ACC112 (cell line): ENCODE measurements at regions not wholly inside any gene's neighbourhood (a gene's known extent, or its start where the extent isn't known, plus 50 kb on each side); places are given as distances from the start of the nearest gene placed in this dataset.

ENCODE experiments used
- H2AFZ ChIP-seq: fragments of 200-600 bp; sonication (generic); one replicate; pipeline ENCODE4 v1.6.0; 2017; ENCODE audit warnings: antibody characterized with exemption, low read length; ENCODE audit not compliant: unreplicated experiment
- H3K27ac ChIP-seq: fragments of 200-600 bp; sonication (generic); 2 replicates; pipeline ENCODE4 v1.5.1; 2014; ENCODE audit warnings: low read depth, mild to moderate bottlenecking, antibody characterized with exemption, low read length, moderate library complexity
- H3K27me3 ChIP-seq: fragments of 200-600 bp; sonication (generic); 2 replicates; pipeline ENCODE4 v1.6.1; 2014; ENCODE audit warnings: mild to moderate bottlenecking, antibody characterized with exemption, low read length, moderate library complexity, mixed read lengths; ENCODE audit not compliant: insufficient read depth
- H3K36me3 ChIP-seq: fragments of 200-600 bp; sonication (generic); 2 replicates; pipeline ENCODE4 v1.6.1; 2016; ENCODE audit warnings: mild to moderate bottlenecking, antibody characterized with exemption, low read length, moderate library complexity, mixed read lengths; ENCODE audit not compliant: insufficient read depth
- H3K4me1 ChIP-seq: fragments of 200-600 bp; sonication (generic); one replicate; pipeline ENCODE4 v1.6.1; 2016; ENCODE audit warnings: low read length, mixed read lengths; ENCODE audit not compliant: insufficient read depth, unreplicated experiment, control insufficient read depth
- H3K4me3 ChIP-seq: fragments of 200-600 bp; sonication (generic); 2 replicates; pipeline ENCODE4 v1.5.1; 2014; ENCODE audit warnings: mild to moderate bottlenecking, low read depth, low read length
- H3K79me2 ChIP-seq: fragments of 200-600 bp; sonication (generic); one replicate; pipeline ENCODE4 v1.6.0; 2016; ENCODE audit warnings: low read length; ENCODE audit not compliant: control insufficient read depth, unreplicated experiment, insufficient read depth

DNA sequence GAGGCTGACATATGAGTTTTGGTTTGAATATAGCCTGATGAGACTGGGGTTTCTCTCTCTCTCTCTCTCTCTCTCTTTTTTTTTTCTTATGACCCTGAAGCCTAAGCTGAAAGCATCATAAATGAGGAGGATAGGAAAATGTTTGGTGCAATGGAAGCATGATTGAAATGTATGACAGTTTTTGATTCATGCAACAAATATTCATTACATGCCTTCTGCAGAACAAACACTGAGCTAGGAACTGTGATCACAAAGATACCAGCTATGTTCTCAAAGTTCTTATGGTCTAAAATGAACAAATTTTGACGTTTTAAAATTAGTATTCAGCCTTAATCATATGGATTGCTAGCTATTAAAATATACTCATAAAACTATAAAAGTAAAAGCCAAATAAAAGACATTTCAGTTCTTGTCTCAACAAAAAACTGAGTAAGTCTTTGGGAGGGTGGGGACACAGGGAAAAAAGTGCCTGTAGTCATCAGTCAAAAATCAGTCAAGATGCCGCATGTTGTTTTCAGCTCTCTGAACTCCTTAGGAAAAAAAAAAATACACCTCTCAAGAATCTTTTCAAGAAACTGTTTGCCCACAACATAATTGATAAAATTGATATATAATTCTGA lies 57.2 kb downstream of the NKX6-1 start:
- Histone ChIP-seq H3K27me3 (peaks cover 56% of the 10 kb centered on the region), H3K36me3 (no peaks in the 10 kb centered on the region), H2AFZ (no peak overlapping the region)

DNA sequence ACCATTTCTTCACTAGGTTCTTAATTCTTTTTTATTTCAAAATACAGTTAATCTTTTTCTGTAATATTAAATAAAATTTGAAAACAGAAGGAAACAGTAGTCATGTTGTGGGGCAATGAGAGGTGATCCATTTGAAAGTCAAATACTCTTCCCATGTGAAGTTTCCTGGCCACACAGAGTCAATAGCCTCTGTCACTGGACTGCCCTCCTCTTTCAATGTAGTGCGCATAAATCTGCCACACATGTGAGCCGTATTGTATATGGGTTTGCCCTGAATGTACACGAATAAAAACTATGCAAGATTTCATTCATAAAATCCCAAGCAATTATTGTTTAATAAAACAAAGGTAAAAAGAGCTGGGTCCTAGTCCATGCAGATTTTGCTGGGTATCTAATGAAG lies 59.1 kb downstream of the NKX6-1 start:
- Histone ChIP-seq H2AFZ (no peak overlapping the region), H3K79me2 (no peaks in the 10 kb centered on the region), H3K36me3 (no peaks in the 10 kb centered on the region), H3K4me3 (no peak overlapping the region), H3K4me1 (no peaks in the 10 kb centered on the region), H3K27ac (no peak overlapping the region), H3K27me3 (peaks cover 60% of the 10 kb centered on the region)

More for the DNA sequence above, 57.2 kb downstream of the NKX6-1 start:
- H3K79me2 ChIP-seq: no peaks in the 10 kb centered on the region
- no peak overlapping the region for H3K27ac ChIP-seq
- no peaks in the 10 kb centered on the region for H3K4me1 ChIP-seq
- H3K4me3 ChIP-seq: no peak overlapping the region

DNA sequence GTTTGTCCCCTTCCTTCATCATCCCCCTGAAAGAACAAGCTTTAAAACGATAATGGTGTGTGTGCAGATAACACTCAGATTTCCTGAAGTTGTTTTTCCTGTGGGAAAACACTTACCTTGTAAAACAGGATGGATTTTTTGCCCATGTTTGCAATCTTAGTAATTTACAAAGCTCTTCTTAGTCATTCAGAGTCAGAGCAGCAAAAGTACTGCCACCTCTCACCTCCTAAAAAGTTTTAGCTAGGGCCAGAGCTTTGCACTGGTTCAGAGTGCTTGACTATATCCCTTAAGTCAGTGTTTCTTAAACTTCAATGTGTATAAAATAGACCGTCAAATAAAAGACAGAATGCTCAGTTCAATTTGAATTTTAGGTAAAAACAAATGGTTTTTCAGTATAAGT lies 62.3 kb downstream of the NKX6-1 start:
- no peak overlapping the region for H3K4me3 ChIP-seq
- peaks cover 61% of the 10 kb centered on the region for H3K27me3 ChIP-seq
- no peak overlapping the region for H3K27ac ChIP-seq
- no peaks in the 10 kb centered on the region for H3K36me3 ChIP-seq
- H3K4me1 ChIP-seq: no peaks in the 10 kb centered on the region
- no peaks in the 10 kb centered on the region for H3K79me2 ChIP-seq
- H2AFZ ChIP-seq: no peak overlapping the region

DNA sequence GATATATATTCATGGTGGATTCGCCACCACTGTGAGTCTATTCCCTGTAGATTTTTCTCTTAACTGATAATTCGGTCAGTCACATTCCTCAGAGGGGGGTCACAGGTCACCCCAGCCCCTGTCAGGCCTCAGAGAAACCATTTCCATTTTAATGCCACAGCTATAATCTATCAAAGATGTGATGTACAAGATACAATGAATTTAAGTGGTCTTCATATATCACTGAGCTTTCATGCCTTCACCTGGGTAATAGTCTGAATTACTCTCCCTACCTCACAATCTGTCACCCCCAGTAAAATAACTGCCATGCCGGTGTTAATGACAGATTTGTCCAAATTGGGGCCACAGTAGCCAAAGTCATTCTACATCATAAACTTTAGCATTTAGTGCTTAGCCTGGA lies 64.7 kb downstream of the NKX6-1 start:
- Histone ChIP-seq H3K36me3 (no peaks in the 10 kb centered on the region), H3K79me2 (no peaks in the 10 kb centered on the region), H3K27ac (no peak overlapping the region), H3K4me3 (no peak overlapping the region), H2AFZ (no peak overlapping the region), H3K27me3 (peaks cover 41% of the 10 kb centered on the region), H3K4me1 (no peaks in the 10 kb centered on the region)

DNA sequence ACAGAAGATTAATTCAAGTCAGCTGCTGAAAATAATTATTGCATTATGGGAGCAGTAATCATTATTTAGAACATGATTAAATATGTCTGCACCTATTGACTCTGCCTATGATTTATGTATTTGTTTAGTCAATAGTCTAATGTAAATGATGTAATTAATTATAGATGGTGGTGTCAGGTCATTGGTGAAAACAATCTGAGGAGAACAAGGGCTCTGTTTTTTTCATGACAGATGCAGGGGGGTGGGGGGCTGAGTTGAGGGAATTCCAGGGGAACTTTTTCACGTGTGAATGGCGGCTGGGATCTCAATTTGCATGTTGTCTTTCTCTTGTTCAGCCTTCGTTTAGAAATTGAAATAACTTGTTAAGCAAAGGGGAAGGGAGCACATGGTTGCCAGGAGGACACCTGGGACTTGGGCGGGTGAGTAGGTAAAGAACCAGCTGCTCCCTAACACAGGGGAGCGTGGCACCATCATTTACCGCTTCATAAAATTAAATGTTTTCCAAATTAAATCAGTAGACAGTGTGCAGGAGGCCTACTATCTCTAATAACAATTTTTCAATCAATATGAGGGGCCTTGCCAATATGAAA lies 65.4 kb downstream of the NKX6-1 start:
- Histone ChIP-seq H2AFZ (no peak overlapping the region), H3K27ac (no peak overlapping the region), H3K4me3 (no peak overlapping the region), H3K79me2 (no peaks in the 10 kb centered on the region), H3K36me3 (no peaks in the 10 kb centered on the region), H3K4me1 (no peaks in the 10 kb centered on the region), H3K27me3 (peaks cover 35% of the 10 kb centered on the region)

DNA sequence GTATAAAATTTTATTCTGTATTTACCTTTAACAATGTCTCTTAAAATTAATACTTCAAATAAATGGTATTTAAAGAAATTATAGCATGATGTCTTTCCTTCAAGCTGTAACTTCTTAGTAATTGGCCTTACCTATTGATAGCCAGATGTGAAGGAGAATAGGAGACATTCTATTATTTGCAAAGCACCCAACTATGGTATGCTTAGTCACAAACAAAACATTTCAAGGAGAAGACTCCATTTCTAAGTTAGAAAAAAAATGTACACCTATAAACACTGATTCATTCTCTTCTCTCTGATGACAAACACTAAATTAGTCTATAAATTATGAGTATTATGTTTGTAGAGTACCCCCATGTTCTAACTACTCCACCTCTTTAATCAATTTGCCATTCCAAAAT lies 66.4 kb downstream of the NKX6-1 start:
- Histone ChIP-seq H3K4me1 (no peaks in the 10 kb centered on the region), H3K27ac (no peak overlapping the region), H3K36me3 (no peaks in the 10 kb centered on the region), H3K79me2 (no peaks in the 10 kb centered on the region), H3K27me3 (peaks cover 26% of the 10 kb centered on the region), H3K4me3 (no peak overlapping the region), H2AFZ (no peak overlapping the region)

DNA sequence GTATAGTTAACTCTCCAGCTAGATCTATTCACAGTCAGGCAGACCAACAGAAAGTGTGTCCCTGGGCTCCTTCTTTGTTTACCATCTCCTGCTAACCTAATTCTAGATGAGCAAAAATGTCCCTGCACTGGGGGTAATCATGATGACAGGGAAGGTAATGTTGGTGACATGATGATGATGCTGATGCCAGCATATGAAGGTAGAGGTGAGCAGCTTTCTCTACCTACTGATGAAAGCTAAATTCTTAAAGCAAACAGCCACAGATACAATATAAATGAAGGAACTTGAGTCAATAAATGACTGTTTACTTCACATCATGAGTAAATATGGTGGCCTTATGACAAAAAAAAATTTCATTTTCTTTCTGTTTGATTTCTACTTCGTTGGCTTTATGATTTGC lies 78.5 kb downstream of the NKX6-1 start:
- Histone ChIP-seq H3K4me1 (no peaks in the 10 kb centered on the region), H2AFZ (no peak overlapping the region), H3K27ac (no peak overlapping the region), H3K36me3 (no peaks in the 10 kb centered on the region), H3K4me3 (no peak overlapping the region), H3K27me3 (peaks cover 20% of the 10 kb centered on the region; the same call in 1 of the 2 replicates), H3K79me2 (no peaks in the 10 kb centered on the region)

DNA sequence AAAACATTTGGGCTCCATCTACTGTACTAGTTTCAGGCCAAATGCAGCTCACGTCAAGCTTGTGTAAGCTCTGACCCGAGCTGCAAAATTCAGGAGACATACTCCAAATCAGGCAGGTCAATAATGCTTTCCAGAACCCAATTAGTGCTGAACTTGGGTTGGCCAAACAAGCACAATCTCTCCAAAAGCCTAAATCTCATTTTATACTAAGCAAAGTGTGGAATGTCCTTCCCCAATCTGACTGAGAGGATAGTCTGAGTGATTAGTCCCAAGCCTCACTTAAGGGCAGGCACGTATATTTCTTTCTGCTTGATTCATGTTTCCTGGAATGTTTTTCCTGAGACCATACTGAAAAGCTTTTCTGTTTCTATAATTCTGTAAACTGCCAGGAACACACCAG lies 79.9 kb downstream of the NKX6-1 start:
- Histone ChIP-seq H2AFZ (no peak overlapping the region), H3K4me1 (no peaks in the 10 kb centered on the region), H3K4me3 (no peak overlapping the region), H3K27me3 (peaks cover 27% of the 10 kb centered on the region; the same call in 1 of the 2 replicates), H3K27ac (no peak overlapping the region), H3K79me2 (no peaks in the 10 kb centered on the region), H3K36me3 (no peaks in the 10 kb centered on the region)

DNA sequence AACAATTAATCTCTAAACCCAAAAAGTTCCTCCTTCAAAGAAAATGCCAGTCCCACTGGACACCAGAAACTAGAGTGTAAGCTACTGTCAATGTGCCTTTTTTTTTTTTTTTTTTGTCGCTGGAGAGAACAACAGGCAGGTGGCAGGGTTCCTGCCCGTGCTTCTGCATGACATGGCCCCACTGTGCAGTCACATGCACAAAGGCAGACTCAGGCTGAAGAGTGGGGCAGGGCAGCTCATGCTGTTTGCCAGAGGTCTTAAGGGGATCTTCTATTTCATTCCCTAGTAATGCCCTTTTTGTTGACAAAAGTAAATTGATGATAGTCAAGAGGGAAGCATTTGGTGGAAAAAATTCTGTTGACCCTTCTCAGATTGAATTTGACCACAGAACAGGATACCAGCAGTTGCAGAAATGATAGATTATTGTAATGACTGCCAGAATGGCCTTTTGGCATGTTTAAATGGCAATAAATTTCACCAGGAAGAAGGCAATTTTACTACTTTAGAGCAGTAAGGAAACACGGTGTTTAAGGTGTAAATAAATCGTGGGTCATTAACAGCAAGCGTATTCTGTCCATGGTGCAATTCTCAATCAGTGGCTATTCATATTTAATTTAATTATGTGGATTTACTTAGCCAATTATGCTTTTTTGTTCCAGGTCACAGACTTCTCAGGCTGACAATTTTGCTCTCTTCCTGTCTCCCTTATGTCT lies 80.9 kb downstream of the NKX6-1 start:
- H2AFZ ChIP-seq: no peak overlapping the region
- H3K4me3 ChIP-seq: no peak overlapping the region
- no peaks in the 10 kb centered on the region for H3K36me3 ChIP-seq
- H3K27me3 ChIP-seq: peaks cover 30% of the 10 kb centered on the region; the same call in 1 of the 2 replicates
- H3K79me2 ChIP-seq: no peaks in the 10 kb centered on the region
- no peak overlapping the region for H3K27ac ChIP-seq
- H3K4me1 ChIP-seq: no peaks in the 10 kb centered on the region

DNA sequence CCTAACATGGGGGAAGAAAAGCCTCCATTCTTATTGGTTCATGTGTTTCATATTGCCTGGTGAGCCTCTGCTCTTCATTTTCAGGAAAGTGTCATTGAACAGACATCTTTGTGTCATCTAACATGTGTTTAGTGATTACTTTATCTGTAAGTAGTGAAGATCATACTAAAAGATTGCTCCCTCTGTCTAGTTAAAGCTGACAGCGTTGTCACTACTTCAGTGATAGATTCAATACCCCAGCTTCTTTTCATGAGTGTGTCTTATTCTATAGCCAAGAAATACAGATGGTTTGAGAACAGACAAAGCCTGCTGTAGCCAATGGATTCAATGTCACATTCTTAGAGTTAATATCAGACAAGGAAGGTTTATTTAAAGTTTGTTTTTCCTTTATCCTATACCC lies 85.1 kb downstream of the NKX6-1 start:
- H3K36me3 ChIP-seq: no peaks in the 10 kb centered on the region
- H2AFZ ChIP-seq: no peak overlapping the region
- H3K4me3 ChIP-seq: no peak overlapping the region
- H3K4me1 ChIP-seq: no peaks in the 10 kb centered on the region
- peaks cover 48% of the 10 kb centered on the region for H3K27me3 ChIP-seq
- H3K27ac ChIP-seq: no peak overlapping the region
- no peaks in the 10 kb centered on the region for H3K79me2 ChIP-seq

DNA sequence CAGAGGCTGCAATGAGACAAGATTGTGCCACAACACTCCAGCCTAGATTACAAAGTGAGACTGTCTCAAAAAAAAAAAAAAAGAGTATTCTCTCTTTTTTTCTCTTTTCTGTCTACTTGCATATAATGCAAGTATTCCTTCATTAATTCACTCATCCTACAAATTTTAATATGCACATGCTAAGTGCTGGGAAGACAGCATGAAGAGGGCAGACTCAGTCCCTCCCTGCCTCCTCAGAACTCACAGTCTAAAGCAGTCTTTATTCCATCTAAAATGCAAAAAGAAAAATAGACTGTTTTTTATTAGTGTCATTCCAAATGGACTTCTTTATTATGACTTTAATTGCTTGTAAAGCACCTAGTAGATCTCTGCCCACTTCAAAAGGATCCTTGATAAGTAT lies 85.6 kb downstream of the NKX6-1 start:
- H3K36me3 ChIP-seq: no peaks in the 10 kb centered on the region
- H3K27ac ChIP-seq: no peak overlapping the region
- no peaks in the 10 kb centered on the region for H3K4me1 ChIP-seq
- no peaks in the 10 kb centered on the region for H3K79me2 ChIP-seq
- peaks cover 47% of the 10 kb centered on the region for H3K27me3 ChIP-seq
- H3K4me3 ChIP-seq: no peak overlapping the region
- no peak overlapping the region for H2AFZ ChIP-seq
